LNCAP (cell line): ENCODE measurements at regions not wholly inside any gene's neighbourhood (a gene's known extent, or its start where the extent isn't known, plus 50 kb on each side); places are given as distances from the start of the nearest gene placed in this dataset.

Source experiments
- CTCF ChIP-seq: fragments of 450-650 bp; IDR thresholded peaks from 2 replicates; pipeline ENCODE4 v1.5.1; 2017; ENCODE audit warnings: mild to moderate bottlenecking

GRCh38 chr7:106520962-106521514 is 139.9 kb downstream of the CCDC71L start:
- no peak for TF ChIP-seq CTCF

- no peak for TF ChIP-seq CTCF
Observed at GRCh38 chr7:106518967-106519366, 142.0 kb downstream of the CCDC71L start.

- TF ChIP-seq CTCF, result no peak
Observed at GRCh38 chr7:106518239-106518638, 142.7 kb downstream of the CCDC71L start.

GRCh38 chr7:106517508-106517907 is 143.4 kb downstream of the CCDC71L start:
- TF ChIP-seq CTCF, result no peak

- TF ChIP-seq CTCF, result no peak
Observed at GRCh38 chr7:106515321-106515720, 145.6 kb downstream of the CCDC71L start.

GRCh38 chr7:106514881-106515280 is 146.1 kb downstream of the CCDC71L start:
- no peak for TF ChIP-seq CTCF

GRCh38 chr7:106512217-106512616 is 148.7 kb downstream of the CCDC71L start:
- no peak for TF ChIP-seq CTCF

- TF ChIP-seq CTCF, result no peak
Observed at GRCh38 chr7:106504645-106505044, 156.3 kb downstream of the CCDC71L start.
